PC-9 (cell line): ENCODE measurements at regions not wholly inside any gene's neighbourhood (a gene's known extent, or its start where the extent isn't known, plus 50 kb on each side); places are given as distances from the start of the nearest gene placed in this dataset.

Experiments used
- EZH2 ChIP-seq: fragments of 200-600 bp; sonication (generic); IDR thresholded peaks from 2 replicates; pipeline ENCODE4 v1.8.0; 2017; ENCODE audit warnings: antibody characterized with exemption, low read depth
- TF ChIP-seq, protein P1 (sequence below): fragments of 200-600 bp; sonication (generic); conservative IDR thresholded peaks from 2 replicates; pipeline ENCODE4 v1.6.1; 2017; ENCODE audit warnings: mixed run types, antibody characterized with exemption, mild to moderate bottlenecking, moderate library complexity

DNA sequence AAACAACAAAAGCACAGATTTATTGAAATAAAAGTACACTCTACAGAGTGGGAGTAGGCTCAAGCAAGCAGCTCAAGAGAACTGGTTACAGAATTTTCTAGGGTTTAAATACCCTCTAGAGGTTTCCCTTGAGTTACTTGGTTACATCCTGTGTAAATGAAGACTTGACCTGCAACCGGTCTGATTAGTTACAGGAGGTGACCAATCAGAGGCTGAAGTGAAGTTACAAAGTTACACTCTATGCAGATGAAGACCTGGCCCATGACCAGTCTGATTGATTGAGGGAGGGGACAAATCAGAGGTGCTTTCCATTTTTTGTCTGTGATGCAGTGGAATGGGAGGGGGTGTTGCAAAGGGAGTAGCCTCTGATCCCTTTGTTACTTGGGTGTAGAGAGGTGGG lies 723.4 kb downstream of the ZPLD1 start:
- no peak for TF ChIP-seq EZH2
- TF ChIP-seq, protein P1, sequence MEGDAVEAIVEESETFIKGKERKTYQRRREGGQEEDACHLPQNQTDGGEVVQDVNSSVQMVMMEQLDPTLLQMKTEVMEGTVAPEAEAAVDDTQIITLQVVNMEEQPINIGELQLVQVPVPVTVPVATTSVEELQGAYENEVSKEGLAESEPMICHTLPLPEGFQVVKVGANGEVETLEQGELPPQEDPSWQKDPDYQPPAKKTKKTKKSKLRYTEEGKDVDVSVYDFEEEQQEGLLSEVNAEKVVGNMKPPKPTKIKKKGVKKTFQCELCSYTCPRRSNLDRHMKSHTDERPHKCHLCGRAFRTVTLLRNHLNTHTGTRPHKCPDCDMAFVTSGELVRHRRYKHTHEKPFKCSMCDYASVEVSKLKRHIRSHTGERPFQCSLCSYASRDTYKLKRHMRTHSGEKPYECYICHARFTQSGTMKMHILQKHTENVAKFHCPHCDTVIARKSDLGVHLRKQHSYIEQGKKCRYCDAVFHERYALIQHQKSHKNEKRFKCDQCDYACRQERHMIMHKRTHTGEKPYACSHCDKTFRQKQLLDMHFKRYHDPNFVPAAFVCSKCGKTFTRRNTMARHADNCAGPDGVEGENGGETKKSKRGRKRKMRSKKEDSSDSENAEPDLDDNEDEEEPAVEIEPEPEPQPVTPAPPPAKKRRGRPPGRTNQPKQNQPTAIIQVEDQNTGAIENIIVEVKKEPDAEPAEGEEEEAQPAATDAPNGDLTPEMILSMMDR: no peak
